GM12873 (cell line): ENCODE measurements at regions not wholly inside any gene's neighbourhood (a gene's known extent, or its start where the extent isn't known, plus 50 kb on each side); places are given as distances from the start of the nearest gene placed in this dataset.

Experiments
- TF ChIP-seq, protein P1 (sequence below): IDR thresholded peaks from 2 replicates; pipeline ENCODE4 v1.5.1; 2012; ENCODE audit warnings: low read depth, mild to moderate bottlenecking, moderate library complexity, low read length, control low read depth; ENCODE audit not compliant: insufficient read depth; ENCODE audit errors: missing control alignments

DNA sequence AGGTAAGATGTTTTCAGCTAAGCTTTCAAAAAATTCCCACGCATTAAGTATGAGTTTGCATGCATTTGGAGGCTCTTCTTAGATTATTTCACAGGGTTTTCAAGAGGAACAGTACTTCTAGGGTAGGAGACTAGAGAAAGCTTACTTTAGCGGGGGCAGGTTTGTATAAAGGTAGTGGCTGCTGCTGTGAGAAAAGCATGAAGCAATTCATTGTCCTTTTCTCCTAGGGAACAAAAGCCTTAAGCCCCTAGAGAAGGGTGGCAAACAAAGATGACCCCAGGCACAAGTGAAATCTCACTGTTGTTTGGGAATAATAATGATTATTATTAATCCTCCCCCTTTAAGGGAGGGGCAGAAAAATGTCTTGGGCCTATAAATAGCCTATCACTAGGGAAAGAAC lies 310.7 kb downstream of the DIPK2A start:
- TF ChIP-seq, protein P1, sequence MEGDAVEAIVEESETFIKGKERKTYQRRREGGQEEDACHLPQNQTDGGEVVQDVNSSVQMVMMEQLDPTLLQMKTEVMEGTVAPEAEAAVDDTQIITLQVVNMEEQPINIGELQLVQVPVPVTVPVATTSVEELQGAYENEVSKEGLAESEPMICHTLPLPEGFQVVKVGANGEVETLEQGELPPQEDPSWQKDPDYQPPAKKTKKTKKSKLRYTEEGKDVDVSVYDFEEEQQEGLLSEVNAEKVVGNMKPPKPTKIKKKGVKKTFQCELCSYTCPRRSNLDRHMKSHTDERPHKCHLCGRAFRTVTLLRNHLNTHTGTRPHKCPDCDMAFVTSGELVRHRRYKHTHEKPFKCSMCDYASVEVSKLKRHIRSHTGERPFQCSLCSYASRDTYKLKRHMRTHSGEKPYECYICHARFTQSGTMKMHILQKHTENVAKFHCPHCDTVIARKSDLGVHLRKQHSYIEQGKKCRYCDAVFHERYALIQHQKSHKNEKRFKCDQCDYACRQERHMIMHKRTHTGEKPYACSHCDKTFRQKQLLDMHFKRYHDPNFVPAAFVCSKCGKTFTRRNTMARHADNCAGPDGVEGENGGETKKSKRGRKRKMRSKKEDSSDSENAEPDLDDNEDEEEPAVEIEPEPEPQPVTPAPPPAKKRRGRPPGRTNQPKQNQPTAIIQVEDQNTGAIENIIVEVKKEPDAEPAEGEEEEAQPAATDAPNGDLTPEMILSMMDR = no peak

DNA sequence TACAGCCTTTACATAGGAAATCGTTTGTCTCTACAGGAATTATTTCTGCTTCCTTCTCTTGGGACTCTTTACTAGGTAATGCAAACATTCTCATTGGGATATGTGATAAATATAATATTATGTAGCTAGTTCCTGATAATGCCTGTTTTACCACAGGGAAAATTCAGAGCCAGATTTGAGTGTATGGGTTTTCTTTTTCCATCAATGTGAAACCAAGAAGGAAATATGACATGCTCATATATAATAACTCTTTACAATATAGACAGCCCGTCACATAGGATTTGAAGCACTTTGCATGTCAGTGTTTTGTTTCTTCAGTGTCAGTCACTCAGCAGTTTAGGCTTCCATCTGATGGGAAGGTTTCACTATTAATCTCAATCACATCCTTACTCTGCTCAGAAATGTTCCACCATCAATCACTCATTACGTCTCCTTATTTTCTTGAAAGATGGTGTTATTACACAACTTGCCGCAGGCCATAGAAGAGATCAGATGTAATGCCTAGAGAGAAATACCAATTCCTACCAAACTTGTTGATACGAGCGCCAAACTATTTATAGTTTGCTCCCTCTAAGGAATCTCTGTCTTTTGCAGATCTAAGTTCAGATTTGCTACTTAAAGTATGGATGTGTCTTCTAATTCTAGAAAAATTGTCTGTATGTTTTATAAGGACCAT lies 314.8 kb downstream of the DIPK2A start:
- TF ChIP-seq, protein P1 = no peak

DNA sequence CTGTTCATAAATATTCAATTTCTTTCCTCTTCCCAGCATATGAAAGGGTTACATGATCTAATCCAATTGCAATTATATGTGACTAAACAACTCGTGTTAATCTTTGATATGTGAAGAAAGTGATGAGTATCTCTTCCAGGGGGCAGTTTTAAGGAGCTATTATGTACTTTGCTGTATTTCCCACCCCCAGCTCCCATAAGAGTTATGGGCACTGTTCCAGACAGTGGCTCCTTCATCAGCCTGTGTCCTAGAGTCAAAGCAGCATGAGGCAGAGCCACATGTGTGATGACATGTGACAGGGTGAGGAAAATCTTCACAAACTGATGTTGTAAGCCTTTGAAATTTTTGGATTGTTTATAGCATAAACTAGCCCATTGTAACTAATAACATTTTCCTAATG lies 315.4 kb downstream of the DIPK2A start:
- TF ChIP-seq, protein P1 = no peak

DNA sequence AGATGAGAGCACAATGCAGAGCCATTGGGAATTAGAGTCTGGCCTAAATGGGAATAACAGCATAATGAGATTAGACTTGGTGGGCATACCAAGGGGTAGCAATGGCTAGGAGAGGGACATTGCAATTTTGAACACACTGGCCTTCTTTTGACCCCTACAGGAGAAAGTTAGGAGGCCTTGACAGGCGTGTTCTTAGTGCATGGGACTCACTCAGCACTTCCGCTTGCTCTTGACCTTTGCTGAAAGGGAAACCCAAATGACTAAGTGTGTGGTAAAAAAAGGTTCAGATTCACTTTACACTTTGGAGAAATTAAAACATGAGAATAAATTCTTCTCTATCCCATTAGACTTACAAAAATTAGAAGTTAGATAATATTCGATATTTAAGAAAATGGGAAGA lies 317.4 kb downstream of the DIPK2A start:
- TF ChIP-seq, protein P1 = no peak

DNA sequence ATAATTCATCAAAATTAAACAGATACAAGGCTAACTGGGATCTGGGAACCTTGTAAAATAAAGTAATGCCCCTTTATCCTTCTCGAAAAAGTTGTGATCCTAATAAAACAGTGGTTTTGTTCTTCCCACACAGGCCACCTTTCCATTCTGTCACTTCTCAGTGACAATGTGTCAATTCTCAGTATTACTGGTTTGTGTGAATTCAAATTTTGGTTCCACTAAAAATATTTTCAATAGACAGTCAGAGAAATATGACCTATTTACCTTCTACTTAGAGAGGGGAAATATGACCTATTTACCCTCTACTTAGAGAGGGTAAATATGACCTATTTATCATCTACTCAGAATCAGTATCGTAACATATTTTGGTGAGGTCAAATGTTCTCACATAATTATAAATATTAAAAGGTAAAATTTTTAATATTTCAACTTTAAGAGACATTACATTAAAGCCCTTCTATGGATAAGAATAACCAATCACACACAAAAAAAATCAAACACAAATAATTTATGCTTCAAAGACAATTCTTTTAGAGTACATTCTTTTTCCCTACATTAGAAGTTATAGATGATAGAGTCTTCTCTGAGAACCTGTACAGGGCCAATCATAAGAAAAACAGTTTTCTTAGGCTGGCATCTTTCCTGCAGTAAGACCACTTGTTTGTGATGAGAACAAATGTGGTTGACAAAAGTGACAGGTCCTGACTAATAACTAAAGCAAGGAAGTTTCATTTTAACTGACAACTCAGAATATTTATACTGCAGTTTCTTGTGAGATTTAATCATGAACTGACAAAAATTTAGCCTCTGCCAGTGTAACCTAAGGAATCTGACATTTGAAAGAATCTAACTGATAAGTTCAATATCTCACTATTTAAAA lies 323.3 kb downstream of the DIPK2A start:
- TF ChIP-seq, protein P1 = no peak

DNA sequence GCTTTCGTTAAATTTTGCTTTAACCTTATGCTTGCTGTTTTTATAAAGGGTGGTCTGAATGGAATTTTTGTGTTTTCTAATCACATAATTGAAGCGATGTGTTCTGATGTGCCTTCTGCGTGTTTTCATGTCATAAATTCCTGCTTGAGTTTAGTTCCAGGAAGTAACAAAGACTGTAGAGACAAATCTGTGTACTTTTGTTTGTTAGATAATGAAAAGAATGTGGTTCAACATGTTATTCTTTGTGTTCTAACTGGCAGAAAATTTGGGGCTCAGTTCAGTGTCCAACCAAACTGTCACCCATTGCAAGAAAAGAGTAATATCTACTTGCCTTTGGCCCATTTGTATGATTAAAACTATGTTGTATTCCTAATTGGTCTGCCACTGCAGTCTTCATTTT lies 324.0 kb downstream of the DIPK2A start:
- TF ChIP-seq, protein P1 = no peak

DNA sequence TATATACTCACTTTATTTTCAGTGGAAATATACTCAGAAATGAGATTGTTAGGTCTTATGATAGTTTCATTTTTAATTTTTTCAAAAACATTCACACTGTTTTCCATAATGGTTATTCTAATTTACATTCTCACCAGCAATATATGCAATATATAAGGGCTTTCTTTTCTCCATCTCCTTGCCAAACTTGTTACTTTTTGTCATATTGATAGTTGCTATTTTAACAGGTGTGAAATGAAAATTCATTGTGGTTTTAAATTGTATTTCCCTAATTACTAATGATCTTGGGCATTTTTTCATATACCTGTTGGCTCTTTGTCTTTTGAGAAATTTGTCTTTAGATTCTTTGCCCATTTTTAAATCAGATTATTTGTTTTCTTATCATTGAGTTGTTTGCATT lies 325.2 kb downstream of the DIPK2A start:
- TF ChIP-seq, protein P1 = no peak
